Parathyroid adenoma (tissue), 2 donors: ENCODE measurements at regions not wholly inside any gene's neighbourhood (a gene's known extent, or its start where the extent isn't known, plus 50 kb on each side); places are given as distances from the start of the nearest gene placed in this dataset.

ENCODE experiments used
- H2AFZ ChIP-seq: fragments of 300-600 bp; sonication (generic); one replicate; pipeline ENCODE4 v1.7.0; 2017; ENCODE audit warnings: antibody characterized with exemption, mild to moderate bottlenecking
- H3K27ac ChIP-seq: fragments of 300-600 bp; sonication (generic); one replicate; pipeline ENCODE4 v1.7.0; 2017
- H3K27me3 ChIP-seq: fragments of 300-600 bp; sonication (generic); one replicate; pipeline ENCODE4 v1.7.0; 2017; ENCODE audit warnings: low read length; ENCODE audit not compliant: control insufficient read depth, insufficient read depth
- H3K36me3 ChIP-seq: fragments of 300-600 bp; sonication (generic); one replicate; pipeline ENCODE4 v1.7.0; 2017; ENCODE audit warnings: low read length; ENCODE audit not compliant: control insufficient read depth, insufficient read depth
- H3K4me1 ChIP-seq: fragments of 300-600 bp; sonication (generic); one replicate; pipeline ENCODE4 v1.7.0; 2017; ENCODE audit warnings: control low read depth
- H3K4me2 ChIP-seq: fragments of 300-600 bp; sonication (generic); one replicate; pipeline ENCODE4 v1.7.0; 2017; ENCODE audit warnings: low read length
- H3K4me3 ChIP-seq: fragments of 300-600 bp; sonication (generic); one replicate; pipeline ENCODE4 v1.7.0; 2017; ENCODE audit warnings: low read depth, low read length
- H3K79me2 ChIP-seq: fragments of 300-600 bp; sonication (generic); one replicate; pipeline ENCODE4 v1.7.0; 2017; ENCODE audit warnings: control low read depth
- H3K9ac ChIP-seq: fragments of 300-600 bp; sonication (generic); one replicate; pipeline ENCODE4 v1.7.0; 2017; ENCODE audit warnings: mild to moderate bottlenecking
- H3K9me3 ChIP-seq: fragments of 300-600 bp; sonication (generic); one replicate; pipeline ENCODE4 v1.7.0; 2017; ENCODE audit warnings: low read length; ENCODE audit not compliant: control insufficient read depth
- CTCF ChIP-seq: fragments of 300-600 bp; sonication (generic); IDR thresholded peaks from one replicate; pipeline ENCODE4 v1.7.0; 2017; ENCODE audit warnings: antibody characterized with exemption, mild to moderate bottlenecking
- donor health status: primary hyperparathyroidism.

GRCh38 chr13:103356226-103356864, 290.1 kb upstream of the SLC10A2 start:
- H3K27ac ChIP-seq: no peak overlapping the region
- TF ChIP-seq CTCF: no peak
- H3K79me2 ChIP-seq: no peaks in the 10 kb centered on the region
- no peak overlapping the region for H3K4me2 ChIP-seq
- H3K27me3 ChIP-seq: no peaks in the 10 kb centered on the region
- no peaks in the 10 kb centered on the region for H3K36me3 ChIP-seq
- no peaks in the 10 kb centered on the region for H3K4me1 ChIP-seq
- H2AFZ ChIP-seq: no peak overlapping the region
- H3K9ac ChIP-seq: no peak overlapping the region
- no peaks in the 10 kb centered on the region for H3K9me3 ChIP-seq
- no peak overlapping the region for H3K4me3 ChIP-seq

GRCh38 chr13:103354171-103354570, 288.0 kb upstream of the SLC10A2 start:
- Histone ChIP-seq H3K4me3 (no peak overlapping the region), H3K4me2 (no peak overlapping the region), H2AFZ (no peak overlapping the region), H3K27me3 (no peaks in the 10 kb centered on the region), H3K4me1 (no peaks in the 10 kb centered on the region), H3K79me2 (no peaks in the 10 kb centered on the region), H3K27ac (no peak overlapping the region), H3K9me3 (no peaks in the 10 kb centered on the region), H3K36me3 (no peaks in the 10 kb centered on the region), H3K9ac (no peak overlapping the region)
- TF ChIP-seq CTCF: no peak

- Histone ChIP-seq H2AFZ (no peak overlapping the region), H3K79me2 (no peaks in the 10 kb centered on the region), H3K27ac (no peak overlapping the region), H3K36me3 (no peaks in the 10 kb centered on the region), H3K4me3 (no peak overlapping the region), H3K9ac (no peak overlapping the region), H3K9me3 (no peaks in the 10 kb centered on the region), H3K4me1 (no peaks in the 10 kb centered on the region), H3K4me2 (no peak overlapping the region), H3K27me3 (no peaks in the 10 kb centered on the region)
- TF ChIP-seq CTCF: no peak
These were observed 285.0 kb upstream of the SLC10A2 start for GRCh38 chr13:103351035-103351828.

GRCh38 chr13:103350147-103350546, 283.9 kb upstream of the SLC10A2 start:
- no peak for TF ChIP-seq CTCF
- no peak overlapping the region for H3K27ac ChIP-seq
- no peak overlapping the region for H3K4me3 ChIP-seq

More at GRCh38 chr13:103350147-103350546, 283.9 kb upstream of the SLC10A2 start:
- Histone ChIP-seq H2AFZ (no peak overlapping the region), H3K9me3 (no peaks in the 10 kb centered on the region), H3K36me3 (no peaks in the 10 kb centered on the region), H3K79me2 (no peaks in the 10 kb centered on the region), H3K27me3 (no peaks in the 10 kb centered on the region), H3K4me2 (no peak overlapping the region), H3K9ac (no peak overlapping the region), H3K4me1 (no peaks in the 10 kb centered on the region)
